ENCODE measurements at regions not wholly inside any gene's neighbourhood (a gene's known extent, or its start where the extent isn't known, plus 50 kb on each side); places are given as distances from the start of the nearest gene placed in this dataset.

GRCh38 chr7:34385384-34385783 is 272.6 kb upstream of the NPSR1 start:
- no peak for TF ChIP-seq EZH2 (IDR thresholded peaks at IDR 0.05; ENCODE audit: borderline replicate concordance, low read depth, low read length, poor library complexity, severe bottlenecking)
- TF ChIP-seq CTCF (conservative IDR thresholded peaks at IDR 0.05; ENCODE audit: low read depth, low read length), result no peak

Data from A673 (cell line).